ENCODE measurements at regions not wholly inside any gene's neighbourhood (a gene's known extent, or its start where the extent isn't known, plus 50 kb on each side); places are given as distances from the start of the nearest gene placed in this dataset.

DNA sequence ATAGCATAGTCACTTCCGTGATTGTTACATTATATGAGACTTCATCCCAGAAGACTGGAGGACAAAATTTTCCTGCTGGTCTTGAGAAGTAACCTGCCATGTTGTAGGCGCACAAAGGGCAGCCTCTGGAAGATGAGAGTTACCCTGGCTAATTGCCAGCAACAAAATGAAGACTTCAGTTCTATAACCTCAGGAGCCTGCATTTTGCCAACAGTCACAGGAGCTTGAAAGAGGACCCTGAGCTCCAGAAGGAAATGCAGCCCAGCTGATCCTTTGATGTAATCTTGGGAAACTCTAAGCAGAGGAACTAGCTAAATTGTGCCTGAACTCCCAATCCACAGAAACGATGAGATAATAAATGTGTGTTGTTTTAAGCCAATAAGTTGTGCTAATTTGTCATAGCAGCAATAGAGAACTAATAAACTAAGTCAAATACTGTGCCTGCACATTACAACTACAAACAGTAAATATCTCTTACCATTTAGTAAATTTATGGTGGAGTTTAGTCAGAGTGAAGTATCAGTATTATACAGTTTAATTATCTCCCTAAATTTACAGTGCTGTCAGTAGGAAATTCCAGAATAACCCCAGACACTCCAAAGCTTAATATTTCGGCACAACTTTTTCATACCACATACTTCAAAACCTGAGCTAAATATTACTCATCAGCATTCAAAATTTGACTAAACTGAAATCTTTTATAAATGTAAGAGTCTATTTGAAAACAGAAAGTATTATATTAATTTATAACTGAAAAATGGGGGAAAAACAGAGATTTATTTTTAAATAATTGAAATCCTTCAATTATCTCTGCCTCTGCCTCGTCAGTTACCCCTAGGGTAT lies 90.1 kb upstream of the MAPK10 start:
- TF ChIP-seq, protein P1, sequence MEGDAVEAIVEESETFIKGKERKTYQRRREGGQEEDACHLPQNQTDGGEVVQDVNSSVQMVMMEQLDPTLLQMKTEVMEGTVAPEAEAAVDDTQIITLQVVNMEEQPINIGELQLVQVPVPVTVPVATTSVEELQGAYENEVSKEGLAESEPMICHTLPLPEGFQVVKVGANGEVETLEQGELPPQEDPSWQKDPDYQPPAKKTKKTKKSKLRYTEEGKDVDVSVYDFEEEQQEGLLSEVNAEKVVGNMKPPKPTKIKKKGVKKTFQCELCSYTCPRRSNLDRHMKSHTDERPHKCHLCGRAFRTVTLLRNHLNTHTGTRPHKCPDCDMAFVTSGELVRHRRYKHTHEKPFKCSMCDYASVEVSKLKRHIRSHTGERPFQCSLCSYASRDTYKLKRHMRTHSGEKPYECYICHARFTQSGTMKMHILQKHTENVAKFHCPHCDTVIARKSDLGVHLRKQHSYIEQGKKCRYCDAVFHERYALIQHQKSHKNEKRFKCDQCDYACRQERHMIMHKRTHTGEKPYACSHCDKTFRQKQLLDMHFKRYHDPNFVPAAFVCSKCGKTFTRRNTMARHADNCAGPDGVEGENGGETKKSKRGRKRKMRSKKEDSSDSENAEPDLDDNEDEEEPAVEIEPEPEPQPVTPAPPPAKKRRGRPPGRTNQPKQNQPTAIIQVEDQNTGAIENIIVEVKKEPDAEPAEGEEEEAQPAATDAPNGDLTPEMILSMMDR (IDR thresholded peaks at IDR 0.05) = no peak
- no peak for TF ChIP-seq EP300 (IDR thresholded peaks at IDR 0.05)
- no peak for TF ChIP-seq POLR2AphosphoS5 (IDR thresholded peaks at IDR 0.05)

Data from suprapubic skin (tissue), 4 donors.